ENCODE measurements at regions not wholly inside any gene's neighbourhood (a gene's known extent, or its start where the extent isn't known, plus 50 kb on each side); places are given as distances from the start of the nearest gene placed in this dataset.

DNA sequence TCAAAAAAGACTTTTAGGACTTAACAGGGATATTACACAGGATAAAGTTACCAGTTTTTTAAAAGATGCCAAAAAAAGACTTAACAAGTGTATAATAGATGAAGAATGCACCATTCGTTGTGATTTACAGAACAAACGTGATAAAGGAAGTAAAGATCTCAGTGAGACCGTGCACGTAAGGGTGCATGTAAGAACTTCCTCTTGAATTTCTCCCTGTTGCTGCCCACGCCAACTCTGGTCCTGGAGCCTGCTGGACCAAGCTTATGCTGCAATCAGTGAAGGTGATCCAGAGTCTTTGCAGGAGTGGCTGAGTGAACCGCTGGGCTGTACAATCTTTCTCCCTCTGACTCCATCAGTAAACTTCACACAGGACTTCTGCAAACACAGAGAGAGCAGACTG, 593.7 kb downstream of the TMEM121 start:
- TF ChIP-seq, protein P1, sequence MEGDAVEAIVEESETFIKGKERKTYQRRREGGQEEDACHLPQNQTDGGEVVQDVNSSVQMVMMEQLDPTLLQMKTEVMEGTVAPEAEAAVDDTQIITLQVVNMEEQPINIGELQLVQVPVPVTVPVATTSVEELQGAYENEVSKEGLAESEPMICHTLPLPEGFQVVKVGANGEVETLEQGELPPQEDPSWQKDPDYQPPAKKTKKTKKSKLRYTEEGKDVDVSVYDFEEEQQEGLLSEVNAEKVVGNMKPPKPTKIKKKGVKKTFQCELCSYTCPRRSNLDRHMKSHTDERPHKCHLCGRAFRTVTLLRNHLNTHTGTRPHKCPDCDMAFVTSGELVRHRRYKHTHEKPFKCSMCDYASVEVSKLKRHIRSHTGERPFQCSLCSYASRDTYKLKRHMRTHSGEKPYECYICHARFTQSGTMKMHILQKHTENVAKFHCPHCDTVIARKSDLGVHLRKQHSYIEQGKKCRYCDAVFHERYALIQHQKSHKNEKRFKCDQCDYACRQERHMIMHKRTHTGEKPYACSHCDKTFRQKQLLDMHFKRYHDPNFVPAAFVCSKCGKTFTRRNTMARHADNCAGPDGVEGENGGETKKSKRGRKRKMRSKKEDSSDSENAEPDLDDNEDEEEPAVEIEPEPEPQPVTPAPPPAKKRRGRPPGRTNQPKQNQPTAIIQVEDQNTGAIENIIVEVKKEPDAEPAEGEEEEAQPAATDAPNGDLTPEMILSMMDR (IDR thresholded peaks at IDR 0.05), result no peak
- TF ChIP-seq POLR2A (IDR thresholded peaks at IDR 0.05), result no peak
- TF ChIP-seq EP300 (IDR thresholded peaks at IDR 0.05), result no peak

Data from stomach (tissue), 4 donors.